Keratinocyte (primary cell): ENCODE measurements at regions not wholly inside any gene's neighbourhood (a gene's known extent, or its start where the extent isn't known, plus 50 kb on each side); places are given as distances from the start of the nearest gene placed in this dataset.

Experiments used
- DNase-seq: peaks from one replicate; pipeline ENCODE4 v3.0.0-alpha.2; 2011; ENCODE audit warnings: low read depth, missing footprints, low spot score
- FAIRE-seq: peaks from 2 replicates; lab custom pipeline; 2011; peaks lifted over from hg19 to GRCh38; lab: Jason Lieb, UNC
- H2AFZ ChIP-seq: 2 replicates; pipeline ENCODE4 v1.6.0; 2012; ENCODE audit warnings: low read length, control low read depth, inconsistent platforms; ENCODE audit not compliant: control insufficient read depth
- H3K27ac ChIP-seq: 2 replicates; pipeline ENCODE4 v1.5.1; 2011; ENCODE audit warnings: low read length; ENCODE audit not compliant: control insufficient read depth, insufficient read depth
- H3K27me3 ChIP-seq: 3 replicates; pipeline ENCODE4 v1.6.0; 2011; ENCODE audit warnings: low read length; ENCODE audit not compliant: control insufficient read depth, insufficient read depth; ENCODE audit errors: extremely low read depth
- H3K36me3 ChIP-seq, 2 experiments: 2 replicates in 1 of 2; 3 replicates in 1 of 2; pipeline ENCODE4 v1.5.1; 2011; ENCODE audit warnings: low read length in 2 of 2, mild to moderate bottlenecking in 1 of 2; ENCODE audit not compliant: control insufficient read depth in 2 of 2, insufficient read depth in 2 of 2; ENCODE audit errors: extremely low read depth in 1 of 2
- H3K4me1 ChIP-seq: 3 replicates; pipeline ENCODE4 v1.5.1; 2011; ENCODE audit warnings: low read length; ENCODE audit not compliant: control insufficient read depth, insufficient read depth; ENCODE audit errors: extremely low read depth
- H3K4me2 ChIP-seq: 3 replicates; pipeline ENCODE4 v1.6.0; 2011; ENCODE audit warnings: low read depth, low read length; ENCODE audit not compliant: control insufficient read depth, insufficient read depth; ENCODE audit errors: extremely low read depth
- H3K4me3 ChIP-seq, 3 experiments: fragments of 200-600 bp in 1 of 3; sonication (generic) in 1 of 3; 2 replicates in 2 of 3; 3 replicates in 1 of 3; pipeline ENCODE4 v1.5.1; 2011 to 2016; ENCODE audit warnings: low read length in 3 of 3, mild to moderate bottlenecking in 3 of 3, control low read depth in 2 of 3, inconsistent platforms in 1 of 3, low read depth in 1 of 3, mixed read lengths in 1 of 3, mixed run types in 1 of 3, moderate library complexity in 1 of 3; ENCODE audit not compliant: control insufficient read depth in 2 of 3, insufficient read depth in 2 of 3; ENCODE audit errors: extremely low read depth in 1 of 3
- H3K79me2 ChIP-seq: 2 replicates; pipeline ENCODE4 v1.6.0; 2012; ENCODE audit warnings: low read length; ENCODE audit not compliant: control insufficient read depth, insufficient read depth
- H3K9ac ChIP-seq: 3 replicates; pipeline ENCODE4 v1.6.0; 2011; ENCODE audit warnings: low read length; ENCODE audit not compliant: control insufficient read depth, insufficient read depth; ENCODE audit errors: extremely low read depth
- H3K9me1 ChIP-seq: 3 replicates; pipeline ENCODE4 v1.6.0; 2011; ENCODE audit warnings: low read length; ENCODE audit not compliant: control insufficient read depth, insufficient read depth; ENCODE audit errors: extremely low read depth
- H3K9me3 ChIP-seq: 2 replicates; pipeline ENCODE4 v1.5.1; 2012; ENCODE audit warnings: low read depth, low read length; ENCODE audit not compliant: control insufficient read depth
- H4K20me1 ChIP-seq: 3 replicates; pipeline ENCODE4 v1.6.0; 2011; ENCODE audit warnings: low read length; ENCODE audit not compliant: control insufficient read depth, insufficient read depth; ENCODE audit errors: extremely low read depth
- CTCF ChIP-seq, 3 experiments: IDR thresholded peaks in 1 of 3; conservative IDR thresholded peaks in 1 of 3; optimal IDR thresholded peaks in 1 of 3; 2 replicates in 2 of 3; 3 replicates in 1 of 3; pipeline versions ENCODE3 to v1.5.1; 2011; ENCODE audit warnings: low read length in 3 of 3, mild to moderate bottlenecking in 3 of 3, moderate library complexity in 2 of 3, control low read depth in 1 of 3, inconsistent platforms in 1 of 3; ENCODE audit not compliant: insufficient read depth in 2 of 3; ENCODE audit errors: extremely low read depth in 1 of 3
- EZH2 ChIP-seq: IDR thresholded peaks from one replicate; pipeline ENCODE4 v1.6.1; 2012; ENCODE audit warnings: inconsistent platforms, mild to moderate bottlenecking, low read length, moderate library complexity
- dilution Hi-C: fragments of 300-500 bp; cut with MboI; formaldehyde crosslinking; loops from one replicate; pipeline ENCODE4 v1.7.0; 2020; ENCODE audit warnings: low sequenced_read_pairs; ENCODE audit not compliant: extremely low pct_ligation_motif_present

GRCh38 chr2:8219631-8220355, 462.1 kb upstream of the ID2 start:
- Histone ChIP-seq H3K9me1 (no peaks in the 10 kb centered on the region), H3K9ac (no peak overlapping the region), H2AFZ (no peak overlapping the region), H3K27me3 (no peaks in the 10 kb centered on the region), H4K20me1 (no peaks in the 10 kb centered on the region), H3K9me3 (no peaks in the 10 kb centered on the region), H3K79me2 (no peaks in the 10 kb centered on the region), H3K4me2 (no peak overlapping the region), H3K36me3 (no peaks in the 10 kb centered on the region), H3K4me3 (no peak overlapping the region), H3K27ac (no peak overlapping the region), H3K4me1 (no peaks in the 10 kb centered on the region)
- dilution Hi-C loops, result no loop called here
- FAIRE-seq (no peak), DNase-seq (no peak)
- TF ChIP-seq CTCF (optimal IDR thresholded peaks at IDR 0.05 in 1 of 3, IDR thresholded peaks at IDR 0.05 in 1 of 3, conservative IDR thresholded peaks at IDR 0.05 in 1 of 3; ENCODE audit: extremely low read depth in 1 of 3, insufficient read depth in 2 of 3, low read length in 3 of 3) (no peak), EZH2 (no peak)

- no peak overlapping the region for H3K4me3 ChIP-seq
- DNase-seq (no peak), FAIRE-seq (no peak)
- H3K4me1 ChIP-seq, result no peaks in the 10 kb centered on the region
- H3K27me3 ChIP-seq, result no peaks in the 10 kb centered on the region
- H3K9me1 ChIP-seq, result no peaks in the 10 kb centered on the region
- dilution Hi-C loops, result no loop called here
- TF ChIP-seq EZH2, result no peak
- TF ChIP-seq CTCF (optimal IDR thresholded peaks at IDR 0.05 in 1 of 3, IDR thresholded peaks at IDR 0.05 in 1 of 3, conservative IDR thresholded peaks at IDR 0.05 in 1 of 3; ENCODE audit: extremely low read depth in 1 of 3, insufficient read depth in 2 of 3, low read length in 3 of 3), result no peak
- no peak overlapping the region for H2AFZ ChIP-seq
- H3K79me2 ChIP-seq, result no peaks in the 10 kb centered on the region
- H4K20me1 ChIP-seq, result no peaks in the 10 kb centered on the region
- no peak overlapping the region for H3K9ac ChIP-seq
- H3K4me2 ChIP-seq, result no peak overlapping the region
- no peaks in the 10 kb centered on the region for H3K36me3 ChIP-seq
- H3K9me3 ChIP-seq, result no peaks in the 10 kb centered on the region
- no peak overlapping the region for H3K27ac ChIP-seq
These were observed 458.7 kb upstream of the ID2 start for GRCh38 chr2:8222979-8223694.
